K562 (cell line): ENCODE measurements at regions not wholly inside any gene's neighbourhood (a gene's known extent, or its start where the extent isn't known, plus 50 kb on each side); places are given as distances from the start of the nearest gene placed in this dataset.
A peak's percentile ranks its signal among the peaks of the same experiment; 100 is the strongest.

Experiments
- ATAC-seq: fragments of 200-7000 bp; cut with Tn5 transposase; 3 replicates; pipeline ENCODE4 v1.9.1; 2020; ENCODE audit warnings: moderate library complexity
- BruUV-seq: library from RNA; stranded (reverse); fragments of 400-500 nt; replicated peaks from 2 replicates; lab custom pipeline; 2021; lab: Mats Ljungman, UMichigan
- CTCF ChIA-PET: fragments of 300-600 bp; formaldehyde crosslinking; extraction: SDS; loops from one replicate; lab custom pipeline; 2021; ENCODE audit warnings: low intra/inter-chr PET ratio; lab: Yijun Ruan, JAX
- POLR2A ChIA-PET: fragments of 300-600, 350-650 bp; sonication (Branson Sonifier 250); formaldehyde crosslinking; extraction: SDS; loops from one replicate; lab custom pipeline; 2021; ENCODE audit warnings: antibody characterized with exemption, inconsistent platforms; lab: Yijun Ruan, JAX
- DNase-seq, 4 experiments: peaks; one replicate each; pipeline versions ENCODE4 v3.0.0 to v3.0.0-alpha.2; 2011 to 2018; ENCODE audit warnings: low spot score in 3 of 4, mixed read lengths in 3 of 4; ENCODE audit errors: extremely low read depth in 1 of 4
- FAIRE-seq: peaks from 2 replicates; lab custom pipeline; 2011; peaks lifted over from hg19 to GRCh38; lab: Jason Lieb, UNC
- H2AFZ ChIP-seq: 2 replicates; pipeline ENCODE4 v1.6.0; 2011; ENCODE audit warnings: low read depth, low read length, control low read depth, inconsistent platforms
- H3K27ac ChIP-seq: fragments of 200-600 bp; 3 replicates; pipeline ENCODE4 v1.8.0; 2011; ENCODE audit warnings: low read depth, mild to moderate bottlenecking, control low read depth, inconsistent platforms, low read length, moderate library complexity, mixed read lengths; ENCODE audit errors: extremely low read depth
- H3K27me3 ChIP-seq, 2 experiments: fragments of 300-600 bp in 1 of 2; 2 replicates in 1 of 2; 3 replicates in 1 of 2; pipeline versions ENCODE4 v1.6.0 to v1.8.0; 2011; ENCODE audit warnings: inconsistent platforms in 2 of 2, low read length in 2 of 2, mild to moderate bottlenecking in 1 of 2, mixed read lengths in 1 of 2, moderate library complexity in 1 of 2; ENCODE audit not compliant: control insufficient read depth in 2 of 2, insufficient read depth in 2 of 2
- H3K36me3 ChIP-seq: fragments of 300-600 bp; 3 replicates; pipeline ENCODE4 v1.8.0; 2011; ENCODE audit warnings: mild to moderate bottlenecking, low read length, inconsistent platforms; ENCODE audit not compliant: control insufficient read depth, insufficient read depth
- H3K4me1 ChIP-seq, 2 experiments: fragments of 200-600 bp in 1 of 2; replicated peaks in 1 of 2; 2 replicates in 1 of 2; 3 replicates in 1 of 2; pipeline versions ENCODE4 v1.5.1 to v1.8.0; 2011; ENCODE audit warnings: inconsistent platforms in 2 of 2, low read length in 2 of 2, mild to moderate bottlenecking in 1 of 2, mixed read lengths in 1 of 2, moderate library complexity in 1 of 2; ENCODE audit not compliant: control insufficient read depth in 2 of 2, insufficient read depth in 2 of 2
- H3K4me2 ChIP-seq: 2 replicates; pipeline ENCODE4 v1.6.1; 2011; ENCODE audit warnings: low read length, control low read depth, inconsistent platforms, mixed read lengths; ENCODE audit not compliant: insufficient read depth
- H3K4me3 ChIP-seq: fragments of 200-600 bp; sonication (generic), shearing (Covaris generic); 2 replicates; pipeline ENCODE4 v1.5.1; 2016; ENCODE audit warnings: control low read depth, inconsistent platforms
- H3K79me2 ChIP-seq: fragments of 200-600 bp; 3 replicates; pipeline ENCODE4 v1.8.0; 2011; ENCODE audit warnings: low read length, inconsistent platforms; ENCODE audit not compliant: control insufficient read depth, insufficient read depth
- H3K9ac ChIP-seq, 2 experiments: 2 replicates each; pipeline versions ENCODE4 v1.6.0 to v1.6.1; 2011; ENCODE audit warnings: low read depth in 2 of 2, low read length in 2 of 2, control low read depth in 1 of 2, inconsistent platforms in 1 of 2, mild to moderate bottlenecking in 1 of 2, mixed read lengths in 1 of 2; ENCODE audit not compliant: insufficient read depth in 1 of 2
- H3K9me1 ChIP-seq: one replicate; pipeline ENCODE4 v1.6.0; 2011; ENCODE audit warnings: inconsistent platforms, mild to moderate bottlenecking, low read length, moderate library complexity; ENCODE audit not compliant: control insufficient read depth, insufficient read depth
- H3K9me3 ChIP-seq: replicated peaks from 2 replicates; pipeline ENCODE4 v1.5.1; 2011; ENCODE audit warnings: low read depth, low read length, inconsistent platforms; ENCODE audit not compliant: control insufficient read depth, insufficient read depth
- H4K20me1 ChIP-seq: replicated peaks from 2 replicates; pipeline ENCODE4 v1.6.1; 2011; ENCODE audit warnings: low read length, inconsistent platforms, mixed read lengths; ENCODE audit not compliant: control insufficient read depth, insufficient read depth
- ARID1B ChIP-seq: fragments of 450-650 bp; IDR thresholded peaks from 2 replicates; pipeline ENCODE4 v1.6.1; 2016; ENCODE audit warnings: antibody characterized with exemption, mild to moderate bottlenecking, inconsistent platforms
- ELF4 ChIP-seq: fragments of 450-650 bp; formaldehyde crosslinking; IDR thresholded peaks from 2 replicates; pipeline ENCODE4 v1.4.0; 2022; ENCODE audit warnings: missing genetic modification characterization
- HMBOX1 ChIP-seq: sonication (generic); IDR thresholded peaks from 2 replicates; pipeline ENCODE4 v1.6.1; 2016
- KHSRP ChIP-seq: fragments of 450-650 bp; IDR thresholded peaks from 2 replicates; pipeline ENCODE4 v1.6.1; 2017
- MEIS2 ChIP-seq: fragments of 450-650 bp; IDR thresholded peaks from 2 replicates; pipeline ENCODE4 v1.6.1; 2014; ENCODE audit warnings: mild to moderate bottlenecking; ENCODE audit not compliant: partially characterized antibody
- RFX1 ChIP-seq: fragments of 450-650 bp; IDR thresholded peaks from 2 replicates; pipeline ENCODE4 v1.6.1; 2016; ENCODE audit warnings: mild to moderate bottlenecking, moderate library complexity
- TAF1 ChIP-seq: IDR thresholded peaks from 2 replicates; pipeline ENCODE4 v1.6.1; 2011; ENCODE audit warnings: mild to moderate bottlenecking, low read length, moderate library complexity; ENCODE audit not compliant: insufficient read depth, control insufficient read depth, severe bottlenecking; ENCODE audit errors: extremely low read depth
- TSHZ1 ChIP-seq: fragments of 250-450 bp; sonication (Bioruptor Pico); IDR thresholded peaks from 2 replicates; pipeline ENCODE4 v1.4.0; 2020; ENCODE audit warnings: mild to moderate bottlenecking, moderate library complexity
- ZBTB7A ChIP-seq: IDR thresholded peaks from 2 replicates; pipeline ENCODE4 v1.6.1; 2011; ENCODE audit warnings: low read depth, mild to moderate bottlenecking, low read length, moderate library complexity, borderline replicate concordance; ENCODE audit not compliant: control insufficient read depth
- ZFX ChIP-seq: sonication (generic); formaldehyde crosslinking; IDR thresholded peaks from 2 replicates; pipeline ENCODE4 v1.8.0; 2022; ENCODE audit warnings: mild to moderate bottlenecking, missing genetic modification reagents, moderate library complexity
- ZKSCAN3 ChIP-seq: fragments of 250-450 bp; sonication (Bioruptor Pico); IDR thresholded peaks from 2 replicates; pipeline ENCODE4 v1.4.0; 2020
- ZNF76 ChIP-seq: fragments of 250-450 bp; sonication (Bioruptor Pico); IDR thresholded peaks from 2 replicates; pipeline ENCODE4 v1.4.0; 2020; ENCODE audit warnings: mild to moderate bottlenecking, moderate library complexity, borderline replicate concordance
- WGBS: fragments of 100-300 bp; shearing (Covaris generic); methylation state at CpG from one replicate; pipeline ENCODE4 v1.1.6; 2016; ENCODE audit warnings: low coverage, mixed read lengths; ENCODE audit not compliant: insufficient coverage; ENCODE audit errors: missing lambda C conversion rate; 5-methylcytosine and 5-hydroxymethylcytosine counted together
- in situ Hi-C: fragments of 300-500 bp; cut with MboI; formaldehyde crosslinking; loops from 4 replicates; pipeline ENCODE4 v1.15.0; 2018; ENCODE audit warnings: inconsistent platforms, mixed read lengths
- intact Hi-C: fragments of 100-400 bp; cut with micrococcal nuclease; formaldehyde crosslinking; loops from 2 replicates; pipeline ENCODE4 v1.14.2; 2022

DNA sequence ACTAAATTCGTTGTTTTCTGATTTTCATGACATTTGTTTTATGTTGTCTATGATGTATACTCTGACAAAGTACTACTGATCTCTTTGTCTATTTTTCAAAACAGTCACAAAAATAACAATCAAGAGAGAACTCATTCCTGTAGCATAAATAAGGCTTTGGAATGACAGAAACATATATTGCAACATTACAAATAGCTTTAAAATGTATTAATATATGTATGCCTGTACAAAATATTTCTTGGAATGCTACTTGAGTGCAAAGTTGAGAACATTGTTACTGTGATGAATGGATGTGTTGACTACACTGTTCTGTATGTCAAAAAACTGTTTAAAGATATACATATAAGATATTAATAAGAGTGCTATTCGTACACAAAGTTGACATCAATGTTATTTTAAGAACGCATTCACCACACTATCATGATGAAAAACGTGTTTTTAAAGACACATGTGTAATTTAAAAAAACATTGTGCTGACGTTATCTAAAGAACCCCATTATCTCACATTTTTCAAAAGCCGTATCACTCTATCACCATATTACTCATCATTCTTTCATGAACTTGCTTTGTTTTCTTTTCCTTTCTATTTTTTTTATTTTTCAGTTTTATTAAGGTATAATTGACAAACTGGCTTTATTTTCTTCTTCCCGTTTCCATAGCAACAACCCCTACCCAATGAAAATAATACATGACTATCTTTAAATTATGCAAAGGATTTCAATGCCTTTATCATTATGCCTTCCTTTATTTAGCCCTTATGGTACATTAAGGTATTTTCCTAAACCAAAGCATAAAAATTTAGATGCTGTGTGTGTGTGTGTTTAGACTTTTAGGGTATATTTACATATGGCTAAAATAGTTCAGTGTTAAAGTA, 918.8 kb downstream of the SLITRK1 start:
- no peak for ATAC-seq
- intact Hi-C loops (no loop called here), in situ Hi-C loops (no loop called here)
- no peak for DNase-seq
- Histone ChIP-seq H3K27me3 (no peaks in the 10 kb centered on the region), H3K36me3 (no peaks in the 10 kb centered on the region), H3K27ac (no peak overlapping the region), H3K9me1 (no peaks in the 10 kb centered on the region), H3K79me2 (no peaks in the 10 kb centered on the region), H2AFZ (no peak overlapping the region), H3K9me3 (no peaks in the 10 kb centered on the region), H3K9ac (no peak overlapping the region), H3K4me1 (no peaks in the 10 kb centered on the region), H3K4me2 (no peak overlapping the region), H3K4me3 (no peak overlapping the region), H4K20me1 (no peaks in the 10 kb centered on the region)
- BruUV-seq = no TSS peak
- ChIA-PET CTCF (no interaction called here), POLR2A (no interaction called here)
- no peak for FAIRE-seq
- TF ChIP-seq RFX1 = peak; percentile 80
- TF ChIP-seq TAF1 = no peak
- TF ChIP-seq MEIS2 = no peak
- no peak for TF ChIP-seq KHSRP
- 41% methylated on average over 7 of the region's 7 CpGs for WGBS

DNA sequence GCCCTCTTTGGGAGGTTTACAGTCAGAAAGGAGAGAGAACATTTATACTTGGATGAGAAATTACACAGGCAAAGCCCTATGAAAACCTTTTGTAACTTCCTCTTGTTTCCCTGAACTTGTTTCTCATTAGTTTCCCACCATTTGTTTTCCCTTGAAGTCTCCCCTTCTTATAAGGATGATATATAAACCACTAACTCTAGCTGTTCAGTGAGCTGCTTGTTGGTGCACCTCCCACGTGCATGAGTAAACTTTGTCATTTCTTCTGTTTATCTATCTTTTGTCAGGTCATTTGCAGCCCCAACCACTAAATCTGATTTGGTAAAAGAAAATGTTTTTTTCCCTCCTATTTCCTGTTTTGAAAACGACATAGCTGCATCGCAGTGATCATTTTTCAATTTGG, 919.9 kb downstream of the SLITRK1 start:
- Histone ChIP-seq H3K9me3 (no peaks in the 10 kb centered on the region), H3K79me2 (no peaks in the 10 kb centered on the region), H3K4me1 (no peaks in the 10 kb centered on the region), H3K9me1 (no peaks in the 10 kb centered on the region), H2AFZ (no peak overlapping the region), H3K36me3 (no peaks in the 10 kb centered on the region), H3K9ac (no peak overlapping the region), H4K20me1 (no peaks in the 10 kb centered on the region), H3K4me3 (no peak overlapping the region), H3K4me2 (no peak overlapping the region), H3K27ac (no peak overlapping the region), H3K27me3 (no peaks in the 10 kb centered on the region)
- 2% methylated on average over 3 of the region's 3 CpGs for WGBS
- intact Hi-C loops = no loop called here
- DNase-seq = peak in 2 of 4 experiments; percentile 2 to 13
- ATAC-seq = no peak
- no TSS peak for BruUV-seq
- no peak for FAIRE-seq
- CTCF ChIA-PET = no interaction called here
- POLR2A ChIA-PET = no interaction called here
- in situ Hi-C loops = no loop called here
- no peak for TF ChIP-seq ZBTB7A
- no peak for TF ChIP-seq ELF4 (CRISPR knock-in tag)
- no peak for TF ChIP-seq ZNF76 (CRISPR knock-in tag)
- peak; percentile 27; the same call in 1 of the 2 replicates for TF ChIP-seq ARID1B
- TF ChIP-seq TSHZ1 (CRISPR knock-in tag) = no peak
- no peak for TF ChIP-seq ZKSCAN3
- peak; percentile 86 for TF ChIP-seq HMBOX1
- no peak for TF ChIP-seq ZFX (CRISPR knock-in tag)
